ENCODE measurements at regions not wholly inside any gene's neighbourhood (a gene's known extent, or its start where the extent isn't known, plus 50 kb on each side); places are given as distances from the start of the nearest gene placed in this dataset.

DNA sequence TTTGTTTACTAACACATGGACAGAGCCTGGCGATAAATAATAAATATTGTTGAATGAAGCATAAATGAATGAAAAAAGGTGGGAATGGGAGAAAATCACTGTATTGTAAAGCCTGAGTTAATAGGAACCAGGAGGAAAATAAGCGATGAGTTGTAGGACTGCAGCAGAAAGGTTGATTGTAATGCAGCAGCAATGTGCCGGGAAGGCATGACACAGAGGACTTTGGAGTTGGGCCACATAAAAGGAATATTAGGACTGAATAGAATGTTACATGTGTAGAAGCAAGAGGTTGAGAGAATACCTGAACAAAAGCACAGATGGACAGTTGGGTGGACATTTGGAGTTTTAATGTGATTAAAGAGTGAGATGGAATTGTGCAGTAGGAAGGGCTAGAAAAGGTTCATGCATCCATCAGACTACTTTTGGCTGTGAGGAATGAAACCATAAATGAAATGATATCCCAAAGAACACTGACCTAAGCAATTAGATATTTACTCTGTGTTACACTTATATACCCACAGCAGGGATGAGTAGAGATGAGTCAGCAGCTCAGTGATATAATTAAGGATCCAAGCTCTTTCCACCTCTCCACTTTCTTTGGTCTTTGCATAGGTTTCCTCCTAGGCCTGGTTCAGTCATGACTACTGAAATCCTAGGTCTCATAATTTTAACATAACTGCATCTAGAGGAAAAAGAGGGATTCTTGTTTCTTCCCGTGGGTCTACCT is 55.4 kb downstream of the CCER1 start:
- DNase-seq (ENCODE audit: low read depth in 2 of 2): no peak

DNA sequence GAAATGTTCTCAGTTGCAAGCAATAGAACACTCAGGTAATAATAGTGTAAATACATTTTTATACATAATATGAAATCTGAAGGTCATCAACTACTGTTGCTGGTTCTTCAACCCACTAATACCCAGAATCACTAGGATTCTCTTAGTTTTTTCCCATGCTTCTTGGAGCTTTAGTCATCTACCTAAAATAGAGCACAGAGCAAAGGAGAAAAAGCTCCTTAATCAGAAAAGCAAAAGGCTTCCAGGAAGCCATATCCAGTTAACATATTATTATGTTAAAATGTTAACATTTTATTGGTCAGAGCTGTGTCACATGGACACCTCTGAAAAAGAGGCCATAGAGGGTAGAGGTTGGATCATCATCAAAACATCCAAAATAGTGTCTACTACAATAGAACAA is 57.0 kb downstream of the CCER1 start:
- no peak for DNase-seq (ENCODE audit: low read depth in 2 of 2)

DNA sequence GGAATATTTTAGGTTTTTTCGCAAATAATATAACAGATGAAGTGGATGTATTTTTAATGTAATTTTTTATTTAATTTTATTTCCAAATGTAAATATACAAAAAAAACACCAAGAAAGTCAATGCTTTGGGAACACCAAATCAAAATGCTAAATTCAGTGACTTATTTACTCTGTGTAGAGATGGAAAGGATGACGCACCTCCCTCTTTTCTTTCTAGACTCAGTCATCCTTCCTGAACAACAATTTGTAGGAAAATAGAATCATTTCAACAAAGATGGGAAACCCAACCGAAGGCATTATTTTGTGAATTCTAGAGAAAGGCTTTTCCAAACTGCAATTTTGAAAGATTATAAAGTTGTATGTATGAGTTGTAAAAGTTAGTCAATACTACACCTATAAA is 57.7 kb downstream of the CCER1 start:
- no peak for DNase-seq (ENCODE audit: low read depth in 2 of 2)

DNA sequence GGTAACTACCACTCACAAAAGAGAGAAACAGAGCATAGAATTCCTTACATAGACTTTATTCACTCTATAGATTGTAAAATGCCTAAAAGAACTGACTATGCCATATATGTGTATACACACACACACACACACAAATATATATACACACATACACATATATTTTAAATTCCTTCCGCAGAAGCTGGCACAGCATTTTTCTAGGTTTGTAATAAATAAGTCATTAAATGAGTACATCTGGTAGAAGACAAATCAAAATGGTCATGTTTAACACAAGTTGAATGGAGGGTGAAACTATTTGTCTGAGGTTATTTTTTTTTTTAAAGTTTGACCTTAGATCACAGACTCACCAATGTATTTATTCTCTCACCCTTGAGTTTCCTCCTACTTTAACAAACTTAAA is 58.2 kb downstream of the CCER1 start:
- DNase-seq (ENCODE audit: low read depth in 2 of 2): no peak

DNA sequence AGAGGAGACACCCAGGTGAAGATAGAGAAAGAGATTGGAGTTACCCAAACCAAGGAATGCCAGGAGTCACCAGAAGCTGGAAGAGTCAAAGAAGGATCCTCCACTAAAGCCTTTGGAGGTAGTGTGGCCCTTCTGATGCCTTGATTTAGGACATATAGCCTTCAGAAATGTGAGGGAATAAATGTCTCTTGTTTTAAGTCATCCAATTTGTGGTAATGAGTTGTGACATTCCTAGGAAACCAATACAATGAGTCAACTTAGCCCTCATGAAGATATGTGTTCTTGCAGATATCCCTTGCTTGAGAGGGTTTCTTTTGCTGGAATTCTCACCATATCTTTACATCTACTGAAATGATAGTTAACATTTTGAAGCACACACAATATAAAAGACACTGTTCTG is 58.8 kb downstream of the CCER1 start:
- DNase-seq (ENCODE audit: low read depth in 2 of 2): no peak

DNA sequence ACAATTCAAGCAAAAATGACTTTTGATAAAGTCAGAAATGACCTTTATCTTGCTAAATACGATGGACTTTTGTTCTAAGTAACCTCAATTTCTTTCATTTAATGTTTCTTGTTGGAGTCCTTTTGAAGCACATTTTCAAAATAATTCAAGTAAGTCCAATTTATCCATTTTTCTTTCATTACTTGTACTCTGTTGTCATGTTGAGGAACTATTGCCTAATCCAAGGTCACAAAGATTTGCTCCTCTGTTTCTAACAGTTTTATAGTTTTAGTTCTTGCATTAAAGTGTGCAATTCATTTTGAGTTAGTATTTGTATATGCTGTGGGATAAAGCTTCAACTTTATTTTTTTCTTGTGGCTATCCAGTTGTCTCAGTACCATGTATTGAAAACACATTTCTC is 66.7 kb downstream of the CCER1 start:
- DNase-seq (ENCODE audit: low read depth in 2 of 2): no peak

DNA sequence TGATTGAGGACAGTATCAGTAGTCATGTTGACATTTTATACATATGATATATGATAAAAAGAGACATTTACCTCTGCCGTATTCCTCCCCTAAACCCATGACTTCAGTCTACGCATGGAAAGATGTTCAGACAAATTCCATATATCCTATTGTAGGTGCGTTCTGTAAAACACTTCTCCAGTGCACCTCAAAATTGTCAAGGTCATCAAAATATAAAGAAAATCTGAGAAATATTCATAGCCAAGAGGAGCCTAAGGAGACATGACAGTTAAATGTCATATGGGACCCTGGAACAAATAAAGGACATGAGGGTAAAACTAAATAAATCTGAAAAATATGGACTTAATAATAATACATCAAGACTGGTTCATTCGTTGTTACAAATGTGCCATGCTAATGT is 71.5 kb downstream of the CCER1 start:
- DNase-seq (ENCODE audit: low read depth in 2 of 2): no peak

DNA sequence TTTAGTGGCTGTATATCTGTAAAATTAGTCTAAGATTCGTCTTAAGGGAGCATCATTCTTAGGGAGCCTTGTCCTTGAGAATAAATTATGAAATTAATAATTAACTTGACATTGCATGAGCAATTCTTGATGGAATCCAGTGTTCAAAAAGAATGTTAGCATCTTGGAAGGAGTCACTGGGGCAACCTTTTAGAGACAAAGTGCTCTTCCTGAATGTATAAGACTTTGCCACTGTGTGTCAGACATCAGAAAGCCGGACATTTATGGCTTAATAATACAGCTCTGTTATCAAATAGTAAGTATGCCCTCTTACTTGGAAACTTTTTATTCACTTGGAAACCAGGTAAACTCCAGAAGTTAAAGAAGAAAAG is 83.3 kb downstream of the CCER1 start:
- no peak for DNase-seq (ENCODE audit: low read depth in 2 of 2)

DNA sequence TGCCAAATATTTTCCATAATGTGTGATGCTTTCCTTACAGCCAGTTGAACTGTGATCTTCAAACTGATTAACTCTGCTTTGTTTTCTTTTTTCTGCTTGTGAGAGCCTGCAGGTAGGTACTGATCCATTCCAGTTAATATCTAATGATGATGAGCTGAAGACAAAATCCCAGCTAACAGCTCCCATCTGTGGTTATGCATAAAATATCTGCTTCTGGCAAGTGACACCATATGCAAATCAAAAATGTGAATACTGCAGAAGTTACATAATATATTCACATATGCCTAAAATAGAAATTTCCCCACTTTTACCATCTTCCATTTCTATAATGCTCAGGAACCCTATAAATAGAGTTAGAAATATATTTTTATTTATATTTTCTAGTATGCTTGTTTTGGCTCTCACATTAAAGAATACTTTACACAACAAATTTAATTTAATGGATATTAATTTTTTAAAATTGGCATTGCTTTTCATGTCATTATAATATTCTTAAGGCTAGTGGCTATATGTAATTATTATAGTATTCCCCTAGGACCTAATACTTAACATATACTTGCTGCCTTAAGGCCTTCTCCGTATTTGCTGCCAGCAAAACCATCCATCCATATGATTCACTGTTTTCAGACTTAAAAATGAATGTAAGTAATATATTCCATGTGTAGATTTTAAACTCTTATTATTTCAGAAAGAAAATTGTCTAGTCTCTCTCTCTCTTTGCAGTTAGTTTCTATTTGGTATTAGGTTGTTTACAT is 83.8 kb downstream of the CCER1 start:
- no peak for DNase-seq (ENCODE audit: low read depth in 2 of 2)

DNA sequence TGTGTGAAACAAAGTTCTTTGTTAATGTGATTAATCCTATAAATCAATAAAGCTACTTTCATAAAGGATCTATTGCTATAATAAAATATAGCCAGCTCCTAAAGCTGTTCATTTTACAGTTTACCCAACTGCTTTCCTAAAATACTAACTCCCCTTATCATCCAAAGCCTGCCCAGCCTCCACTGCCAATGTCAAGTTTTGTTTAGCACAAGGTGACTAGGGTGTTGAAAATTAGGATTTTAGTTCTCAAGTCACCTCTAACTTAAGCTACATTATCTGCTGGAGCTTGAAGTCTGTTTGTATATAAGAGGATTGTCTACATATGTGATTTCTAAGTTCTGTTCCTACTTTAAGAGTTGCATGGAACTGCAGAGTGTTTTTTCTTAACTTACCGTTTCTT is 86.3 kb downstream of the CCER1 start:
- DNase-seq (ENCODE audit: low read depth in 2 of 2): no peak

DNA sequence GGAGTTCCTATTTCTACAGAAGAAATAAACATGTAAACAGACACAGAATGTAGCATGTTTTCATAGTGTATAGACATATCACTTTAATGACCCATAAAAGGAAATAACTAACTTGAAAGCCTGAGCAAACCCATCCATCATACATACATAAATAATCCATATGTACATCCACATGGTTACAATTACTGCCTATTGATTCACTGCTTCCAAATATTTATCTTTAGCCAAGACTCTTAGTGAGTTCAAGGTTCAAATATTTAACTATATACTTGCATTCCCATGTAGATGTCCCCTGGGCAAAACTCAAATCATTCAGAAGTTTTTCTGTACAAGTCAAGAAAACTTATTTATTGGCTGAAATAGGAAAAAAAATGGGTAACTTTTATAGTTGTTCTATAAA is 95.4 kb downstream of the CCER1 start:
- DNase-seq (ENCODE audit: low read depth in 2 of 2): no peak

DNA sequence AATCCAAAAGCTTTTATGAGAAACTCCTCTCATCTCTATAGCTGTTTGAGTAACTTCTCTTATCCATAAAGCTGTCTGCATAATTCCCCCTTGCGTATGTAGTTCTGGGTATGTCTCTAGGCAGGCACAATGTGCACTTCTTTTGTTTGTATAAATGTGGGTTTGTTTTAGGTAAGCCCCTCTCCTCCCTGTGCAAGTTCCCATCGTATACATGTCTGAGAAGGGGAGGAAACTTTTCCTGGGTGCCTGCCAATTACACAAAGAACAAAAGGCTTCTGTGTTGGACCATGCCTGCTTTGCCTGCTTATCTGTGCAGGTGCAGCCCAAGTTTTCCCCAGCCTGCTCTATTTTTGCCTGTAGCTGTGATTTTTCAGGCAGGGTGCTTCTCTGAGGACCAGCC is 96.7 kb downstream of the CCER1 start:
- DNase-seq (ENCODE audit: low read depth in 2 of 2): no peak

DNA sequence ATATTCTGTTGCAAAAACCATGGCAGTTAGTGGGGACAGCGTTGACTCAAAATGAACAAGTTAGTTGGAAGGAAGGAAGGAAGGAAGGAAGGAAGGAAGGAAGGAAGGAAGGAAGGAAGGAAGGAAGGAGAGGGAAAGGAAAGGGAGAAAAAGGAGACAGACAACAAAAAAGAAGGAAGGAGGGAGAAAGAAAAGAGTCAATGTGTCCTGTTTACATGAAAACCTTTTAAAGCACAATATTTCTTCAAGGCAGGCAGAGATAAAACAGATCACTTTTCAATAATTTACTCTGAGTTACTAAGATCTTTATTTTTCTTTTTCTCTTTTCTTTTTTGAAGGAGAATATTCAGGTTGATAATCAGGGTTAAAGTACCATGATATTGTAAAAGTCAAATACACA is 99.4 kb downstream of the CCER1 start:
- no peak for DNase-seq (ENCODE audit: low read depth in 2 of 2)

DNA sequence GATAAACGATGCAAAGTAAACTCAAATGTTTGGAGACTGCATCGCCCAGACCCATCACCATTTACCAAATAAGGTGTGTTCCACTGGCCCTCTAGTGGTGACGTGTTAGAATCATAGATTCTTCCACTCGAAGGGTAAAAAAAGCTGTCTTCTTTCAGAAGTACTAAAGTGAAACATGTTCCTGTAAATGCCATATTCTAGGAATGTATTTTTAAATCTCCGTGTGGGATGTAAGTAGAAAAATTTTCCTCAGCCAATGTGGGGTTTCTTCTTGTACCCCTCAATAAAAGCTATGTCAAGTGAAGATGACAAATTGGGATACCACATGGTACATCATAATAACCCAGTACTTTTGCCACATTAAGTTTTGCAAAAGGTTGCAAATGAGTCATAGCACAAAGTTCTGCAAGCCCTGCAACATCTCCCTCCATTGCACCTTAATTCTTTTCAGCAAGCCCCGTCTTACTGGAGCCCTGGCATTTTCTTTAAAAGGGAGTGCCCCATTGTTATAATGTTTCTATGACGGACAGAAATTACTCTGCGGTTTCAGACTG is 100.8 kb downstream of the CCER1 start:
- DNase-seq (ENCODE audit: low read depth in 2 of 2): no peak

DNA sequence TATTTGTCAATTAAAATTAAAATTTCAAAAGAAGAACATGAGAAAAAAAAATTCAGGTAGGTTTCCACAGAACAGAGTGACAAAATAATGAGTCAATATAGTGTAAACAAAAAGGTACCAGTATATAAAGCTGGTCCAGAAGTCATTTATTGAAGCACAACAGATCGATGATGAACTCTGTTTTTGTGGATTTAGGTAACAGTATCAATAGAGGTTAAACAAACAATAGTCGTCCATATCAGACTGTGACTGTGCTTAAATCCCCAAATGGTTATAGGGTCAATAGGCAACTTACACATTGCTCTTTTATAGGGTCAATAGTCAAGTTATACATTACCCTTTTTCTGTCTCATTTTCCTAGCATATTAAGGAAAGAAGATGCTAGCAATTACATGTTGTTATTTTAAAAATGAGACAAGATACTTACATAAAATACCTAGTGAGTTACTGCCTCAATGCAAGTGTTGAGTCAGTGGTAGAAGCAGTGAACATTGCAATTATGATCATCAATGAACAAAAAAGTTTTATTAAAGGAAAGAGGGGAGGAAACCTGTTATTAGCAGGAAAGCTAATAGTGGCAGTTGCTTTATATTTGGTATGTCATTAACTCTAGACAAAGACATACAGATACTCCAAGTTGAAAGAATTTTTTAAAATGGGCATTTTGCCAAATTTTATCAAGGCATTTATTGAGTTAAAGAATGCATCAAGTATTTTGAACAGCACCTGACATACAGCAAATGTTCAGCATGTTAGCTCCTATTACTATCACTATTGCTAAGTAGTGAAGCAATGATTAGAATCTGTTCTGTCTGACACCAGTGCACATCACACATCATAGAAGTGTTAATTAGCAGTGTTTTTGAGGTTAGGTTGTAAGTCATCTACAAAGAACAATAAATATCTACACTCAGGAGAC is 102.9 kb downstream of the CCER1 start:
- DNase-seq (ENCODE audit: low read depth in 2 of 2): no peak

DNA sequence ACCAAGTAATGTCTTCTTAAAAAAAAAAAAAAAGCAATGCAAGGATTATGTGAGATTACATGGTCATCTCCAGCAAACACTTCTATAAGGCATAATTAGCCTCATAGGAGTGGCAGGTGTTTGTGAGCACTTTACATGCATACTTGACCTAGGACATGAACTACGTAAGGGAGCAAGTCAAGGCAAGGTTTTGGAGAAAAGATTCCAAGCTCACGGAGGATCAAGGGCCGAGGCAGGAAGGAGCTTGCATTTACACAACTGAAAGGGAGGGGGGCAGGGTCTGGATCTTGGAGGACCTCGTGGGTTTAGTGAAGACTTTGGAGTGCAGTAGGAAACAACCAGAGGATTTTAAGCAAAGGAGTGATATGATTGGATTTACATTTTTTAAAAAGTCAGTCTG is 112.5 kb downstream of the CCER1 start:
- no peak for DNase-seq (ENCODE audit: low read depth in 2 of 2)

DNA sequence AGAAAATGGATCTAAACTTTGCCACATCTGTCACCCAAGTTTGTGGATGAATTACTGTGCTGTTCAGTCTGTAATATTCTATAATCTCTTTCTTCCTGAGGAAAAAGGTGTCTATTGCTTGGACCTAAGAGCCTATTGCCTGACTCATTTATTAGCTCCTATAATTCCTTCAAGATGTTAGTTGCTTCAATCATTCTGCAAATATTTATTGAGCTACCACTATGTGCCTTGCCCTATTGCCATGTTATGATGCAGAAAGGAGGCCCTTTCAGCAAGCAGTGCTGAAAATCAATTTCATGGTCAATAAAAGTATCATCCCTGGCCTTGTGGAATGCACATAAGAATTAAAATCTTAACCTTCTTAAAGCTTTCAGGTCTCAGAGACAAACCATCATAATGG is 113.6 kb downstream of the CCER1 start:
- DNase-seq (ENCODE audit: low read depth in 2 of 2): no peak

DNA sequence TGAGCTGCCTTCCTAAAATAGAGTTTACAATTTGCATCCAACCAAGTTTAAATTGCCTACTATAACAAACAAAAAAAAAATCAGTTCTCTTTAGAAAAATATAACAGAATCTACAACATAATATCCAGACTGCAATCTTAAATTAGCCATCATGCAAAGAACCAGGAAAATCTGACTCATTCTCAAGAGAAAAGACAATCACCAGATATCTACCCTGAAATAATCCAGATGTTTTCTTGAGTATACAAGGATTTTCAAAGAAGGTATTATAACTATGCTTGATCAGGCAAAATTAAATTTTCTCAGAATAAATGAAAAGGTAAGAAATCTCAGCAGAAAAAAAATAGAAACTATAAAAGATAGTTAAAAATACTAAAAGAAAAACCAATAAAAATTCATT is 115.6 kb downstream of the CCER1 start:
- DNase-seq (ENCODE audit: low read depth in 2 of 2): no peak

DNA sequence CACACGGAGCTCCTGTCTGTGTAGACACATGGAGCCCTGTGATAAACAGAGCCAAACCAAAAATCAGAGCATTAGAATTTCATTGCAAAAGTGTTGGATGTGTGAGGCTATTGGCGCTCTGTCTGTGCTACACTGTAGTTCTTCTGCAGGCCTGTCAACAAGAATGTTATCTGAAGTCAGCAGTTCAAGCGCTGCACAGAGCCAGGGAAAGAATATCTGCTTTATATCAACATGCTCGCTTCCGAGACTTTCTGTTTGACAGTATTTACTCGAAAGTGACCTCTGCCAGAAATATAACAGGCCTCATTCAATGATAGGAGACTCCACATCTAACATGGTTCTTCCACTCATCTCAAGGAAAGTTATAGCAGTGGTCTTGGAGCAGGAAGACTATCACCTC is 118.3 kb downstream of the CCER1 start:
- DNase-seq (ENCODE audit: low read depth in 2 of 2): no peak

DNA sequence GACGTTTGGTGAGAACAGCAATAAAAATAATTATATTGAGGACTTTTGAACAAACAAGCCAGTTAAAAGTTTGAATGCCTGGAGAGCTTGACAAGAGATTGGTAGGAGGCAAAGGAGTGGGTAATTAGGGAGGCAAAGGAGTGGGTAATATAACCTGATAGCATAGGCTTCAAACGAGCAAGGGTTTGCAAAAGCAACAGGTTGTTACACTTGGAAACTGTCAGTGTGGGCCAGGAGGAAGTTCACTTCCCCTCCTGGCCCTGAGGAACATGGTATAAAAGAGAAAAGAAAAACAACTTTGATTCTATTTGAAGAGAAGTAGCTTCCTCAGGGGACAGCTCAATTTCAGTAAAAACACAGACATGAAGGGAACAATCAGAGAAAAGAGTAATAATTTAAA is 121.7 kb downstream of the CCER1 start:
- DNase-seq (ENCODE audit: low read depth in 2 of 2): no peak

DNA sequence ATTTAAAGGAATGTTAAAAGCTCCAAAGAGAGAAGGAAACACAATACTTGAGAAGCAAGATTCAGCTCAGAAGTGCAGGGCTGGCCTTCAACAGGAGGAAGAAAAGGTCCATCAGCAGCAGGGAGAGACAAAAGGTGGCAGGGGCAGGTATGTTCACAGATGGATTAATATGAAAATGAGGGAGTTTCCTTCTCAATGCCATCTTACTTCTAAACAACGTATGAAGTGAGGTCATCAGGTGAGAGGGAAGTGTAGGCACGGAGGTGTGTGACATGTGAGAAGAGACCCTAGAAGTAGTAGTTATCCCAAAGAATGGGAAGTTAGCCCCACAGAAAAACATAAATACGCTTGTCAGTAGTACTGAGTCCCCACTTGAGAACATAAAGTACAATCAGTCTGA is 122.5 kb downstream of the CCER1 start:
- no peak for DNase-seq (ENCODE audit: low read depth in 2 of 2)

DNA sequence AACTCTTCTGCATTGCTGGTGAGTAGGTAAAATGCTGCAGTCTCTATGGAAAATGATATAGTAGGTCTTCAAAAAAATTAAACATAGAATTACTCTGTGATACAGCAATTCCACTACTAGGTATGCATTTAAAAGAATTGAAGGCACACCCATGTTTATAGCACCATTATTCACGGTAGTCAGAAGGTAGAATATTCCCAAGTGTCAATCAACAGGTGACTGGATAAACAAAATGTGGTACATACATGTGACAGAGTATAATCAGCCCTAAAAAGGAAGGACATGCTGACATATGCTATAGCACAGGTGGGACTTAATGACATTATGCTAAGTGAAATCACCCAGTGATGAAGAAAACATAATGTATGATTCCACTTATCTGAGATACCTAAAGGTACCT is 123.3 kb downstream of the CCER1 start:
- no peak for DNase-seq (ENCODE audit: low read depth in 2 of 2)
